ENCODE measurements at regions not wholly inside any gene's neighbourhood (a gene's known extent, or its start where the extent isn't known, plus 50 kb on each side); places are given as distances from the start of the nearest gene placed in this dataset.
"Not testable (repeated sequence)": the region's sequence is repeated elsewhere in the genome, so short reads cannot be mapped to it uniquely, and the experiment has no call there.

GRCh38 chr3:81051133-81051532, 710.3 kb downstream of the GBE1 start:
- DNase-seq: not testable (repeated sequence)

DNA sequence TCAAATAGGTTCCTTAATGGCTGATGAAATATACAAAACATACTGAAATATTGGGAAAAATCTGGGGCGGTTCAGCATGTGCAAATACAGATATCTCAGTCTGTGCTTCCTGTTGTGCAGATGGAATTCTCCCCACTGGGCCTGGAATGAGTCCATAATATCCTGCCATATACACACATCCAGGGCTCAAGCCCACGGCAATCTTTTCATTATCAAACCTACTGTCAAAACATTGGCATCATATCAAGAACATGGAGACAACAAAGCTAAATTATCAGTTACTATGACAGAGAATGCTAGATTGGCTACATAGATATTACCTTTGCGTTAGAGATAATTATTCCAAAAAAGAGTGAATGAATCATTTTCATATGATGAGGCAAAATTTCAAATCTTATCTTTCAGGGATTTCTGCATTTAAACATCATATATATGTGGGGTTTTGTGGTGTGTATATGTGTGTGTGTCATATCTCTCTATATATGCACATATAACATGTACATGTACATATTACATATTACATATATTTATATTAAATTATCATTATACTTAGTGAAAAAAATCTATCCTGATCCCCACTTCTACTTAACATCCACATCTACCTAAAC, 713.3 kb downstream of the GBE1 start:
- no peak for DNase-seq

- no peak for DNase-seq
Measured at GRCh38 chr3:81045976-81046375, 715.5 kb downstream of the GBE1 start.

GRCh38 chr3:81045246-81045645, 716.2 kb downstream of the GBE1 start:
- no peak for DNase-seq

GRCh38 chr3:81043660-81044199, 717.7 kb downstream of the GBE1 start:
- DNase-seq: no peak

DNA sequence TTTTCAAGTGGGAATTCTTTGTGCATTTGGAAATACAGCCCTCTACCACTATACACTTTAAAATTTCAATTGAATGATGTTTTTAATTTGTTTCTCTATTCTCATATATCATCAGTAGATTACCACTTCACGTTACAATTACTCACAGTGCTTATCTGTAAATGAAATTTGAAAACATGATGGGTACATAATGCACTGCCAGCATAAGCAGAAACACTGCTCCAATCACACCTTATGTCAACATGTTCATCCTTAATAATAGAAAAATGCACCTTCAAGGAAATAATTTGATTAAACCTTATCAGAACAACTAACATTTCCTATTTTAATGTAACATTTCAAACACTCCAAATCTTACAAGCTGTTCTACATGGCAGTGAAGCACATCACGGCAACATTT, 718.4 kb downstream of the GBE1 start:
- no peak for DNase-seq

- DNase-seq: no peak
Measured at GRCh38 chr3:81041331-81041730, 720.1 kb downstream of the GBE1 start.

- DNase-seq: no peak
Measured at GRCh38 chr3:81040107-81040506, 721.3 kb downstream of the GBE1 start.

DNA sequence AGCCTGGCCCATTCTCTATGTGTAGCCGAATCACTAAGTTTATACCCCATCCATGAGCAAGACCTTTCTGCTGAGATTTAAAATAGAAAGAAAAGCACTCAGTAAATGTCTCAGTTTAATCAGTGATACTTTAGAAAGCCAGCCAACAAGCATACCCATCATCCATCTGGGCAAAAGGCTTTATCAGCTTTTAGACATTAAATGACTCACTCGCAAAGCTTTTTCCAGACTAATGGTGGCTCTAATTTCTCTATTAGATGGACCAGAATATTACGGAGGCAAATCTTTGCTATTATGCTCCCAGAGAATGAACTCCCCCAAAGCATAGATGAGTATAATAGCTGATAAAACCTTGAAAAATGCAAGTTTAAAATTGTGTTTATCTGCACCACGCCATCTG, 727.8 kb downstream of the GBE1 start:
- DNase-seq: no peak

DNA sequence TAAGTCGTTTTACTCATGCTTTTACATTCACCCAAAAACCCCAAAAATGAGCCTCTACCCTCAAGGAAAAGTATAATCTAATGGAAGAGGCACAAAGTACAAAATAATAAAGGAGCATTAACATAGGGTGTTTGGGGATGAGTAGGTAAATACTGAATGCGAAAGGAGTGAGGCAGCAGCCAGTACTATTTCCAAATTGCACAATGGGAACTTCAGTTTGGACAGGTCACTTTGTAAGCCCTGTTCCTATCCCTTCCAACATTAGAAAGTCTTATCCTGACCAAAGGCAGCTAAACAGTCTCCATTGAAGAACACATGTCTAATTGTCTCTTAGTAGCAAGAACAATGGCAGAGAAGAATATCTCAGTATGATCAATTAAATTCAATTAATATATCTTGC, 728.3 kb downstream of the GBE1 start:
- no peak for DNase-seq

GRCh38 chr3:81029861-81030260, 731.6 kb downstream of the GBE1 start:
- no peak for DNase-seq

DNA sequence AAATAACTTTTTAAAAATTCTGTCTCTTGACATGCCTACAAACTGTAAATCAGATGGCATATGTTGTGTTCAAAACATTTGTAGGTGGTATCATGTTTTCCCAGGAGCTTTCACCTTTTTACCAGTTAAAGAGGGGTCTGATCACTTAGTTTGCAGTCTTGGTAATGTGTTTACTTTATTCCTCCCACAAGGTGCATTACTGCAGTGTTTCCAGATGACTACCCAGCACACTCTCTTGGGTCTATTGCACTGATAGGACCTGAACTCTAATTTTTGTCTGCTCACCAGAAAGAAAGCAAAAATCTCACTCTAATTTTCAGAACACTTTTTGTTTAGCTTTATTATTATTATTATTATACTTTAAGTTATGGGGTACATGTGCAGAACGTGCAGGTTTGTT, 734.1 kb downstream of the GBE1 start:
- DNase-seq: no peak

DNA sequence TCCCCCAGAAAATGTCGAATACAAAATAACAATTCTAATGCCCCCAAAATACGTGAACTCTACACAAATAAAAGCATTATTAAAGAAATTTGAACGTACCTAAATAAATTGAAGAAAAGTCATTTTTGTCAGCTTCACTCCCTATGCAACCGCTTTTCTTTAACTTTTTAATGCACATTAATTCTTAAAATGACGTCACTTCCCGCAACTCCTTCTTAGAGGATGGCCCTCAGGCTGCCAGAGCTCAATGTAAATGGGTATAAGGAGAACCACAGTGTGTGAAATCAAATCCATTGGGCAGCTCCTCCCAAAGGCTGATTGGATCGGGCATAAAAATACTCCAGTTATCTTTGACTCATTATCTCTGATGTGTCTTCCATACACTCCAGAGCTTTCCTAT, 736.9 kb downstream of the GBE1 start:
- DNase-seq: no peak

DNA sequence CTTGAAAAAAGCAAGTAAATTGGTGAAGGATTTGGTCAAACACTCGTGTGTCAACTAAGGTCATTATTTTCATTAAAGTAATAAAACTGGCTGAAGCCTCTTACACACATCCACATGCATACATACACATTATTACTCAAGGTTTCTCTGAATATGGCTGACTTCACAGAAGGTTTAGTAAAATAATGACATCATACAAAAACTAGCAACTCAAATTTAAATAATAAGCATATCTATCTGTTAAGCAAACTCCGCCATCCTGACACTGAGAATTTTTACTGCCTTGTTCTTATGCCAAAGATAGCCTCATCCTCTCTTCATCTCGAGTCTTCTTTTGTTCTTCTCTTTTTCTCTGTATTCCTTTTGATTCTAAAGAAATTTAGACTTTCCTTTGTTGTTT, 739.1 kb downstream of the GBE1 start:
- DNase-seq: no peak

DNA sequence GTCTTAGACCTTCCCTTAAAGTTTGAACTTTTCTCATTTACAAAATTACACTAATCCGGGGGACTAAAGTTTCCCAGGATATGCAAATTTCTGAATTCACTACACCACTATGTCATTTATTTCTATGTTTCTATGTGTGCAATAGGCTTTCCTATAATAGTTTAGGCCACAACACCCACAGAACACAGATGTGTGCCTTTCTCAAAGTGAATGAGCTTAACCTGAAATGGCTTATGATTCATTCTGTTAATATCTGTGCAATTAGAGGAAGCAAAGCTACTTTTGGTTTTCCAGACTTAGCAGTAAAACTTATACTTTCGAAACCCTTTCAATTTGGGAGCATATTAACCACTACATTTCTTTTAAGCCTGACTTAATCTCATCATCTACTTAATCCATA, 748.1 kb downstream of the GBE1 start:
- DNase-seq: no peak

DNA sequence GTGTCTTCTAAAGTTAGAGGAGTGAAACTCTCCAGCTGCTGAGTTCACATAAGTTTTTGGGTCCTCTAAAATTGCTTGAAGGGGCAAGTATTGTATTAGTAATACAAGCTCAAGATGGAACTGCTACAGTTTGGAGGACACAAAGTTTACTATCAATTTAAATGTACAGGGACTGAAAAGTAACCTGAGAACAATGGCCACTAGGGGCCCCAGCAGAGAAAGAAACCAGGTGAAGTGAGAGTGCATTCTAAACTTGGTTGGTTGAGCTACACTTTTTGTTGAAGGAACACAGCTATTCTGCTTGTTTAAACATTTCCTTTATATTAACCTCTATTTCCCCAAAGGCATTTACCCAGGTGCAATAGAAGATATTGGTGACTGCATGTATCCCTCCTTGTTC, 755.5 kb downstream of the GBE1 start:
- no peak for DNase-seq

GRCh38 chr3:81003817-81004216, 757.6 kb downstream of the GBE1 start:
- no peak for DNase-seq

GRCh38 chr3:81003008-81003645, 758.3 kb downstream of the GBE1 start:
- DNase-seq: no peak

DNA sequence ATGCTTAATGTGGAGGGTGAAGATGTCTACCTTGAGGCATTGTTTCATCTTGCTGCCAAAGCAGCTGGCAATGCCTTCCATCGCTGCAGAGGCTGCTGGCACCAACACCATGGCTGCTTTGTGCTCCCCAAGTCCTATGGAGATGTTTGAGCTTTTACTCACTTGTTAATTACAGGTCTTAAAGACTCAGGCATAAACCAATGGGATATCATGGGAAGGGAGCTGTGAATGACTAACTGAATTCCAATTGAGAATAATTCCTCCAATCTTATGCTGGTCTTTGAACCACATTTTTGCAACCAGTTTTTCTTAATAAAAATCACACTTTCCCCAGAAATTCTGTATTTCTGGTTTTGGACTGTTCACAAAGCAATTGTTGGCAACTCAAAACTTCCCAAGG, 762.0 kb downstream of the GBE1 start:
- no peak for DNase-seq

GRCh38 chr3:80998022-80998421, 763.4 kb downstream of the GBE1 start:
- no peak for DNase-seq

GRCh38 chr3:80997622-80998021, 763.8 kb downstream of the GBE1 start:
- no peak for DNase-seq

DNA sequence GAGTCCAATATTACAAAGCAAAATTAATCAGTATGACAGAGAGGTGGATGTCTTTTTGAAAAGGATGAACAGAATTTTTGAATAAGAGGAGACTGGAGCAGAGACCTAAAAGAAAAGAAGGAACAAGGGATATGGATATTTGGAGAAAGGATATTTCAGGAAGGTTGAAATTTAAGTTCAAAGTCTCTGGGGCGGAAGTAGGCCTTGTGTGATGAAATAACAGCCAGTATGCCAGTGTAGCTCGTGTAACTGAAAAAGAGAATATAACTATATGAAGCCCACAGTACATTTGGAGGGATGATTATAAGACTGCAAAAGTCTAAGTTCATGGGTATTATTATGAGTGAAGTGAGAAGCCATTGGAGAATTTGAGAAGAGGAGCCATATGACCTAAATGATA, 766.7 kb downstream of the GBE1 start:
- no peak for DNase-seq

DNA sequence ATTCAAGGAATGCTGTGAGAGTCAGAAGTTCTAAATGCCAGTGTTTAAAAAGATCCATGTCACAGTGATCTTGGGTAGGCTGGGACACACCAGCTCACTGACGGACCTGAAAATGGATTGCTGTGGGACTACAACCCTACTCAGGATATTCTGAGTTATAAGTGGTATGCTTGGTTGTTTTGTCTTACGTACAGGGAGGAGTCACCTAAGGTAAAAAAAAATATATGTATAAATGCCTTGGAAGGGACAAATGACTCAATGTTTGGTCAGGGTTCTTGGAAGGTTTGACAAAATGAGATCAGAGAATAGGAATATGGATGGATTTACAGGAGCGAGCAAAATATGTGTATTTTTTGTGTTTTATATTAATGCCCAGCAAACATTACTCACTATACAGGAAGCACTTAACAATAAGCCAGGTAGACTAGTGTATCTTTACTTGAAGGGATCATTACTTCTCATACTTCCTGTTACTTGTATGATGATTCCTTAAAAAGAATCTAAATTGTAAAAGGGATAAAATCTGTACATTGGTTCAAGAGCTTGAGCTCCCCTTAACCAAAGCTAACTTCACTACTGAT, 767.3 kb downstream of the GBE1 start:
- no peak for DNase-seq
